GM18907 (cell line): ENCODE measurements at regions not wholly inside any gene's neighbourhood (a gene's known extent, or its start where the extent isn't known, plus 50 kb on each side); places are given as distances from the start of the nearest gene placed in this dataset.

Source experiments
- ATAC-seq: cut with Tn5 transposase; IDR thresholded peaks from one replicate; pipeline ENCODE4 v1.9.1; 2021; ENCODE audit warnings: mild to moderate bottlenecking, moderate library complexity; ENCODE audit not compliant: unreplicated experiment

- no peak for ATAC-seq
Observed at GRCh38 chr4:15226203-15226602, 201.6 kb upstream of the C1QTNF7 start.

DNA sequence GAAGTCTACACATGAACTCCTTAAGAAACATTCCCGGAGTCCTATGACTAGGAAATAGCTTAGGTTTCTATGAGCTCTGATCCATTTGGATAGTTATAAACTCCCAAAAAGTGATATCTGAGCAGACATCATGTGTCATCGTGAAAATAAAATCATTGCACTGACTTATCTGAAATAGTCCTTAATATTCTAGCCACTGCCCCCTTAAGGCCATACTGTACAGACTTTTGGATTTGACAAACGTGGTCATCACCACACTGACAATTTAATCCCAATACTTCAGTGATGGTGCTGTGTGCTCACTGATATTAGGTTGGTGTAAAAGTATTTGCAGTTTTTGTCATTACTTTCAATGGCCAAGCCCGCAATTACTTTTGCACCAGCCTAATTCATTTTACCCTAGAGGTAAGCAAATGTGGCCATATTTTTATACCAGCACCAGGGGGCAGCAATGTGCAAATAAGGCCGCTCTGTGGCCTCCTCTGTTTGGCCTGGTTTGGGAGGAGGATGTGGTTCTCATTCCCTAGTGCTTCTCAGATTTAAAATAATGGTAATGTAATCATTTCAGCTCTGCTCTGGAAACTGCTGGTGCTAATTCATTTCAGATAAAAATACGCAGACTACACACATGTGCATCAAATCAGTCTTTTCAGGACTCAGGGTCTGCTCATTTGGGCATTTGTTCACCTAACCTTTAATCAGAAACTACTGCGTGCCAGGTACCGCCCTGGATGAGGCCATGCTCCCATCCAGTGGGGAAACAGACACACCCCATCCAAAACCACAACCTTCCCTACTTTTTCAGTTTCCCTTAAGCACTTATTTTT lies 196.4 kb upstream of the C1QTNF7 start:
- peak; percentile 82 for ATAC-seq

DNA sequence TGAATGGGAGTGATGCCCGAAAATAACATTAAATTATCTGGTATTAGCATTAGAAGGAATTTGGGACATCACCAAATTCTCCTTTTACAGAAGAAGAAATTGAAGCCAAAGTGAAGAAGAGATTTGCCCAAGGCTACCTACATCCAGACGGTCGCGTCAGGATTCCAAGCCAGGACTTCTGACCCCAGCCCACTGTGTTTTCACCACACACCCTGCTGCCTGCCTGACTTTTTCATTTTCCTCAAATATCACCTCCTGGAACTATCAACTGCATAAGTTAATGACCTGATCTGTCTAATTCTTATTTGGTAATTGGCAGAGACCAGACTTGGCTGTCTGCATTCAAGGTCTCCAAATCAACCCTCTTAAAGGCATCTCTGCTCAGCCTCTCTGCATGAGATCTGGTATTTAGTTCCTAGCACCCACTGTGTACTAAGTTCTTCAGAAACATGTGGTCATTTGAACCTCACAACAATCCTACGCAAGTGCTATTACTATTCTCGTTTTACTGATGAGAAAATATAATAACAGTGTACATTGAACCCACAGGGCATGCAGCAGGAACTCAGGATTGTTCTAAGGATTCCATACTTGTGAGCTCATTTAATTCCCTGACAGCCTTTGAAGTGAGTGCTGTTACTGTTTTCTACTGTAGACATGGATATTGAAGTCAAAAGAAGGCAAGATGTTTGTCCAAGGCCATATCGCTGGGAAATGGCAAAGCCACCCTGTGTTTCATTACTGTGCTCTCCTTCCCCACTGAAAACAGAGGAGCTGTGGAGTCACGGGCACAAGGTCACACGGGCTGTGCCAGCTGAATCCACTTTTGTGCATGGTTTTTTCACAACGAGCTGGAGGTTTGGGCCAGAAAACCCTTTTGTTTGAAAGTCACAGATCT lies 195.2 kb upstream of the C1QTNF7 start:
- ATAC-seq: no peak

DNA sequence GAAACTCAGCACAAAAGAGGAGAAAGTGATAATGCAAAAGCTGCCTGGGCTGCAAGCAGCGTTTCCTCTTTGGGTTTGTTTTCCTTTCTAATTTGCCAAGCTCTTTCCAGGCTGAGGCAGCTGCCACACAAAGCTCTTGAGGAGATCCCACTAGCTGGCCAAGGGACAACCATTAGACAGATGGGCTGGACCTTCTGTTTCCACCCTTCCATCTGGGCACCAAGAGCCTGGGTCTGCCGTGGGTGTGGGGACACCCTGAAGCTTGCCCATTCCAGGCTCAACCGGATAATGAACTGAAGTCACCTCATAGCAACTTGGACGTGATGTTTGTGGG lies 194.6 kb upstream of the C1QTNF7 start:
- ATAC-seq: peak; percentile 38

DNA sequence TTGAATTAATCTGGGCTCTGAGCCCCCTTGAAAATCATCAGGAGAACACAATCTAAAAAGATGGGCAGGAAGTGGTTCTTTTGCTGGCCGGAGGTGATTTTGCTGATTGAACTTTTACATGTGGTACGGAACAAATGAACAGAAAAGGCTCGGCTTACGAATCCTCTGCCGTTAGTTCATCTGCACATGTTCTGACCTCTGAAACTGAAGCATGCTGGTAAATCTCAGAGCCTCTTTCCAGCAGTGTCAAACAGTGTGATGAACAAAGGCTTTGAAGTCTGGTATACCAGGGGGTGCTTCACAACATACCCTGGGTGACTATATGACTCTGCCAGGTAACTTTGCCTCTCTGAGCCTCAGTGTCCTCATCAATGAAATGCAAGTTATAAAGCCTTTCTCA lies 194.2 kb upstream of the C1QTNF7 start:
- peak; percentile 65 for ATAC-seq

GRCh38 chr4:15234116-15234855 lies 193.5 kb upstream of the C1QTNF7 start:
- no peak for ATAC-seq

DNA sequence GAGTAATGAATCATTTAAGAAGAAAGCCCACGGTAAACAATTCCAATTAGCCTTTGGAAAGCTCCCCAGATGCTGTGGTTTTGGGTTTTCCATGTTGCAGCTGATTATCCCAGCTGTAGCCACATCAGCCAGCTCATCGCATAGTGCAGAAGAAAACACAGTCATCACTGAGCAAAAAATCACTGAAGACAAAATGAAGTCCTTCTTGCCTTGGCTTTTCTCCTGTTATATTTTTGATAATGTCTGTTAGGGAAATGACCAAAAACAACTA lies 193.0 kb upstream of the C1QTNF7 start:
- ATAC-seq: no peak

DNA sequence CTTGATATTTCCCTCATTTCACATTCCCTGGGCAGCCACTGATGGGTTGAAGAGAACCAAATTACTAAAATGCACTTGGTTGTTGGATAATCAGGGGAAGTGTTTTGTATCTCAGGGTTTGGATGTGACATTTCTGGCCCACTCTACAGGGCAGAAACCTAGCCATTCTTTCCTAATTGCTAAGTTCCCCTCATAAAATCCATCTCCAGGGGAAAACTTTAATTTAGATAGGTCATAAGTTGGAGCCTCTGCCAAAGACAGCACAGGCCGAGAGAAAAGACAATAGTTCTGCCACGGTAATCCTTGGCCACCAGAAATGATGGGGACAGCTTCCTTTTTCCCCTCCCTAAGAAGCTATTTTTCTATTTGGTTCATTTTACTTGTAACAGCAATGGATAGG lies 192.7 kb upstream of the C1QTNF7 start:
- ATAC-seq: no peak

DNA sequence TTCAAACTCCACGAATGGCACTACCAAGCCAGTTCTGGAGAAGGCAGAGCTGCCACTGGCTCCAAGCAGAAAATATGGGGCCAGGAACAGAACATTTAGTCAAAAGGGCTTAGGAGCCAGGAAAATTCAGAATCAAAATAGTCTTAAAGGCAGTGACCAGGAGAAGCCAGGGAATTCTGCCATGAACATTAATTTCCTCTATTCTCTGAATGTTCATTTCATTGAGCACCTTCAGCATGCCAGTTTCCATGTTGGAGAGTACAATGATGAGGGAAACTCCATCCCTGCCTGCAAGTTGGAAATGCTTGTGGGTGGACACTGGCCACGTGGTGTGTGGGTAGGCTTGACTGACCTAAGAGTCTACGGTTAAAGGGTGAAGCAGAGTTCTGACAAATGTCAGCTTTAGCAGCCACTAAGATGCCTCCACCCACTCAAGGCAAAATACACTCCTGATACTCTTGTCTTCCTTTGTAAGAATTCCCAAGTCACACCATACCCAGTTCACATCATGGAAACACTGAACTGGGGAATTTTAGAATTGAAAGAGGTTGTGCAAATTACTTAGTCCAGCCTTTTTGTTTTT lies 190.1 kb upstream of the C1QTNF7 start:
- no peak for ATAC-seq

- peak; percentile 64 for ATAC-seq
Observed at GRCh38 chr4:15238720-15239119, 189.1 kb upstream of the C1QTNF7 start.

- ATAC-seq: no peak
Observed at GRCh38 chr4:15239866-15240265, 188.0 kb upstream of the C1QTNF7 start.

- ATAC-seq: no peak
Observed at GRCh38 chr4:15240764-15241163, 187.1 kb upstream of the C1QTNF7 start.

GRCh38 chr4:15242021-15242420 lies 185.8 kb upstream of the C1QTNF7 start:
- no peak for ATAC-seq

DNA sequence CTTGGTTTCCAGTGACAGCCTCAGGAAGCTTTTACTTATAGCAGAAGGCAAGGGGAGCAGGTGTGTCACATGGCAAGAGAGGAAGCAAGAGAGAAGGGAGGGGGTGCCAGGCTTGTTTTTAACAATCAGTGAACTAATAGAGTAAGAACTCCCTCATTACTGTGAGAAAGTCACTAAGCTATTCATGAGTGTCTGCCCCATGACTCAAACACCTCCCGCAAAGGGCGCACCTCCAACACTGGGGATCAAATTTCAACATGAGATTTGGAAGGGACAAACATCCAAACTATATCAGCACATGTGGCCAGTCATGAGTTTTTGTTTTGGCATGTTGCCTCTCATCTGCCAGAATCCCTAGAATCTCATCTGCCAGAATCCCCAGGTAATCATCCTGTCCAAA lies 183.5 kb upstream of the C1QTNF7 start:
- ATAC-seq: no peak

DNA sequence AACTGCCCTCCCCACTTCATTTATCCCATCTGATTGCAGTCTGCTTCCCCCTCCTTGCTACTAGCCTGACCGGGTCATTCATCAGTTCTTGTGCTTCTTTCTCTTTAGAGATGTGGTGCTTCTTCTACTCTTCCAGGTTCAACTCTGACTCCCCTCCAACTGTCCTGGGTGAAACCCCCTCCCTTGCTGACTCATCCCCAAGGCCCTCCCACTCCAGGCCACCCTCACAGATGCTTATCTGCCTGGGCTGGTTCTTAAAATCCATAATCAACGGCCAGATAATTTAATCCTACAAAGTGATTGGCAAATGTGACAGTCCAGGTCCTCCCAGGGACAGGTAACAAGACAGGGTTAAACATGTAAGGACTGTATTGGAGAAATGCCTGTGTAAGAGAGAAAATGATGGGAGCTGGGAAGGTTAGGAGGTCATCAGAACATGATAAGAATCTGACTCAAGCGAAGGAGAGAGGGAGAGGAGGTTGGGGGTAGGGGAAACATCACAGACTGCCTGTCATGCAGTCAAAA lies 182.8 kb upstream of the C1QTNF7 start:
- ATAC-seq: no peak

DNA sequence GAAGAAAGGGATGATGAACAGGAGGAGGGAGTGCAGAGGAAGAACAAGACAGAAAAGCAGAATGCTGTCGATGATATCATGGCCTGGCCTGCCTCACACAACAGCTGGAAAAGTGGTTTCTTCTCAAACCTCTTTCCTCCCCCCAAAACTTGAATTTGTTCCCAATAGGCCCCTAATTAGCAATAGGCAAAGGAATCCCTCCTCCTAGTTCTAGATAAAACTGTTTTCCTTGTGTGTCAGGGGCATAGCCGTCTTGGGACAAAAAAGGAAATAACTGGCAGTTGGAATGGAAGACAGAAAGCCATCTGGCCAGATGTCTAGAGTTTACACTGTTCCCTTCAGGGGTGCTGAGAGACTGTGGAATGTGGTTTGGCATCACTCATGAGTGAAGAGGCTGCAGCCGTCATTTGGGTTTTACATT lies 177.8 kb upstream of the C1QTNF7 start:
- no peak for ATAC-seq

DNA sequence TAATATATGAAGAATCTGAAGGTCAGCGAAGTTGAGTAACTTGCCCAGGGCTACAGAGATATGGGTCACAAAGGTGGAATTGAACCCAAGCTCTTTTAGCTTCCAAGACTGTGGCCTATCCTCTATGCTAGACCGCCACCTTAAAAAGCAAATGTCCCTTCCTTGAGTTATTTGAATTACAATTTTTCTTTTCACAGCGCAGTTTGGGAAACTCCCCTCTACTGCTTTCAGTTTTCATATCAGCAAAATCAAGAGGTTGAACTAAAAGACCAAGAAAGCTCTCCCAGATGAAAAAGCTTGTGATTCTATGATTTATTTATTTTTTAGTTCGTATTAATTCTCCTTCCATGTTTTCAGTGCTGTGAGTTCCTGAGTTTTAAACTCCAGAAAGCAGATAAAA lies 174.5 kb upstream of the C1QTNF7 start:
- peak; percentile 89 for ATAC-seq

GRCh38 chr4:15254236-15254880 lies 173.5 kb upstream of the C1QTNF7 start:
- ATAC-seq: no peak

DNA sequence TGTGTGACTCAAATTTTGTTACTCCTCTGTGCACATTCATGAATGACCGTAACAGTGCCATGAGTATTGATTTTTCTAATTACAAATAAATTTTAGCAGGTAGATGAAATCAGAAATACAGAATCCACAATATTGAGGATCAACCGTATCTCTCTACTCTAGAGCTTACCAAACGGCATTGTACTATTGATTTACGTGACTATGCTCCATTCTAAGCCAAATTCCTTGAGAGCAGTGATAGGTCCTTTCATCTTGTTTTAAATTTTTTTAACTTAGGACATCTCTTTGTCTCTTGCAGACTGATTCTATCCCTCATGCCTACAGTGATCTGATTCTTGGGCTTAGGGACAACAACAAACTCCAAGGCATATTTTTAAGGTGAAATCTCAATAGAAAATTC lies 172.3 kb upstream of the C1QTNF7 start:
- ATAC-seq: no peak

DNA sequence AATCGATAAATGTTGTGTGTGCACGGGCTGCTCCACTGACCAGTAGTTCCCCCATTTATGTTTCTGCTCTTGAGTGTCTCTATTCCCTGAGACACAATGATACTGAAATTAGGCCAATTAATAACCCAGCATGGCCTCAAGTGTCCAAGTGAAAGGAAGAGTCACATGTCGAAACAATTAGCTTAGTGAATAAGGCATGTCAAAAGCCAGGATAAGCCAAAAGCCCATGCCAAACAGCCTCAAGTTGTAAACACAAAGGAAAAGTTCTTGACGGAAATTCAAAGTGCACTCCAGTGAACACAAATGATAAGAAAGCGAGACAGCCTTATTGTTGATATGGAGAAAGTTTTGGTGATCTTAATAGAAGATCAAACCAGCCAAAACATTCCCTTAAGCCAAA lies 167.1 kb upstream of the C1QTNF7 start:
- no peak for ATAC-seq

DNA sequence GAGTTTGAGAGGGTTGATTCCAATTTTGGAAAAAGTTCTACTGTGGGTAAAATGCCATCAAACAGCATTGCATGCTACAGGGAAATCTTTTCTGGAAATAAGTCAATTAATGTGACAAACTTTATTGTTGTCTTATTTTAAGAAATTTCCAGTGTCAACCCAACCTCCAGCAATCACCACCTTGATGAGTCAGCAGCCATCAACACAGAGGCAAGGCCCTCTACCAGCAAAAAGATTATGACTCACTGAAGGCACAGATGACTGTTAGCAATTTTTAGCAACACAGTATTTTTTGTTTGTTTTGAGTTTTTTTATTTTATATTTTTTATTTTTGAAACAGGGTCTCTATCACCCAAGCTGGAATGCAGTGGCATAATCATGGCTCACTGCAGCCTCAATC lies 165.4 kb upstream of the C1QTNF7 start:
- ATAC-seq: no peak
